ENCODE measurements at regions not wholly inside any gene's neighbourhood (a gene's known extent, or its start where the extent isn't known, plus 50 kb on each side); places are given as distances from the start of the nearest gene placed in this dataset.

DNA sequence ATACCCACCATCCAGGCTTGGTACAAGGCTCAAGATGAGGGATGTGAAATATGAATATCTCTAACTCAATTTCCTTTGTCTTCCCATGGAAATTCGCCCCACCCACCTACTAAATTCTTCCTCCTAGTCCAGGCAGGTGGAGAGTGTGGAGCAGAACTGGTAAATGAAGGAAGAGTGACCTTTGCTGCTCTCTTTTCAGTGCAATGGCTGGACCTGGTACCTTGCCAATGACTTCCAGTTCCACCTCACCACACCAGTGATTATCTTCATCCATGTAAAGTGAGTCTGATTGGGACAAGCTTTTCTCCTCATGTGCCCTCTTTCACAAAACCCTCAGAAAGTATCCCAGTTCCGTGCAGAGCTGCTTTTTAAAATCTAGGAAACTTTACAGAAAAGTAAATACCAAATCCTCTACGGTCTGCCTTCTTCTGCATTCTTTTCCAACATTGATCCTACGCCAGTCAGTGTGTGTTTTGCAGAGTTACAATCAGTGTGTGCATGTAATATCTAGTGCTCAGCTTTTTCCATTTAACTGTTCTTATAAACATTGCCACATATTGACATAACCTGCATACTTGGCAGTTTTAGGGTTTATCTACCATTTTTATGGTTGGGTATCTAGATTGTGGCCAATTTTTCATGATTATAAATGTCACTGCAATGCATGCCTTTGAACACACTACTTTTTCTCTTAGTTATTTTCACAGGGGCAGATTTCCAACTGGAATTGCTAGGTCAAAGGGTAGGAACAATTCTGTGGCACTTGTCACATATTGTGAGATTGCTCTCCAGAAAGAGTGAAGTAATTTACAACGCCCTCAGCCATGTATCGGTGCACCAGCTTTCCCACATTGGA is 86.5 kb upstream of the SEC11C start:
- TF ChIP-seq ZBTB7A (IDR thresholded peaks at IDR 0.05; ENCODE audit: low read depth): no peak
- no peak for TF ChIP-seq YY1 (IDR thresholded peaks at IDR 0.05; ENCODE audit: low read depth)
- TF ChIP-seq, protein P1, sequence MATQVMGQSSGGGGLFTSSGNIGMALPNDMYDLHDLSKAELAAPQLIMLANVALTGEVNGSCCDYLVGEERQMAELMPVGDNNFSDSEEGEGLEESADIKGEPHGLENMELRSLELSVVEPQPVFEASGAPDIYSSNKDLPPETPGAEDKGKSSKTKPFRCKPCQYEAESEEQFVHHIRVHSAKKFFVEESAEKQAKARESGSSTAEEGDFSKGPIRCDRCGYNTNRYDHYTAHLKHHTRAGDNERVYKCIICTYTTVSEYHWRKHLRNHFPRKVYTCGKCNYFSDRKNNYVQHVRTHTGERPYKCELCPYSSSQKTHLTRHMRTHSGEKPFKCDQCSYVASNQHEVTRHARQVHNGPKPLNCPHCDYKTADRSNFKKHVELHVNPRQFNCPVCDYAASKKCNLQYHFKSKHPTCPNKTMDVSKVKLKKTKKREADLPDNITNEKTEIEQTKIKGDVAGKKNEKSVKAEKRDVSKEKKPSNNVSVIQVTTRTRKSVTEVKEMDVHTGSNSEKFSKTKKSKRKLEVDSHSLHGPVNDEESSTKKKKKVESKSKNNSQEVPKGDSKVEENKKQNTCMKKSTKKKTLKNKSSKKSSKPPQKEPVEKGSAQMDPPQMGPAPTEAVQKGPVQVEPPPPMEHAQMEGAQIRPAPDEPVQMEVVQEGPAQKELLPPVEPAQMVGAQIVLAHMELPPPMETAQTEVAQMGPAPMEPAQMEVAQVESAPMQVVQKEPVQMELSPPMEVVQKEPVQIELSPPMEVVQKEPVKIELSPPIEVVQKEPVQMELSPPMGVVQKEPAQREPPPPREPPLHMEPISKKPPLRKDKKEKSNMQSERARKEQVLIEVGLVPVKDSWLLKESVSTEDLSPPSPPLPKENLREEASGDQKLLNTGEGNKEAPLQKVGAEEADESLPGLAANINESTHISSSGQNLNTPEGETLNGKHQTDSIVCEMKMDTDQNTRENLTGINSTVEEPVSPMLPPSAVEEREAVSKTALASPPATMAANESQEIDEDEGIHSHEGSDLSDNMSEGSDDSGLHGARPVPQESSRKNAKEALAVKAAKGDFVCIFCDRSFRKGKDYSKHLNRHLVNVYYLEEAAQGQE (IDR thresholded peaks at IDR 0.05; ENCODE audit: low read depth): no peak
- TF ChIP-seq EP300 (IDR thresholded peaks at IDR 0.05; ENCODE audit: borderline replicate concordance): no peak
- no peak for TF ChIP-seq RAD21 (IDR thresholded peaks at IDR 0.05; ENCODE audit: low read depth)
- TF ChIP-seq NFIC (IDR thresholded peaks at IDR 0.05): no peak
- TF ChIP-seq CEBPB (IDR thresholded peaks at IDR 0.05): no peak
- no peak for TF ChIP-seq TAF1 (IDR thresholded peaks at IDR 0.05; ENCODE audit: low read depth)
- TF ChIP-seq USF1 (IDR thresholded peaks at IDR 0.05): no peak
- no peak for TF ChIP-seq TEAD4 (IDR thresholded peaks at IDR 0.05)
- TF ChIP-seq EGR1 (IDR thresholded peaks at IDR 0.05): no peak
- TF ChIP-seq, protein P2, sequence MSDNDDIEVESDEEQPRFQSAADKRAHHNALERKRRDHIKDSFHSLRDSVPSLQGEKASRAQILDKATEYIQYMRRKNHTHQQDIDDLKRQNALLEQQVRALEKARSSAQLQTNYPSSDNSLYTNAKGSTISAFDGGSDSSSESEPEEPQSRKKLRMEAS (IDR thresholded peaks at IDR 0.05): no peak
- TF ChIP-seq TCF12 (IDR thresholded peaks at IDR 0.05; ENCODE audit: low read depth): no peak
- TF ChIP-seq CREB1 (IDR thresholded peaks at IDR 0.05; ENCODE audit: low read depth): no peak

Measured in Ishikawa (cell line).